GM13976 (cell line): ENCODE measurements at regions not wholly inside any gene's neighbourhood (a gene's known extent, or its start where the extent isn't known, plus 50 kb on each side); places are given as distances from the start of the nearest gene placed in this dataset.

ENCODE experiments used
- DNase-seq: peaks from one replicate; pipeline ENCODE4 v3.0.0; 2012; ENCODE audit warnings: low spot score
- CTCF ChIP-seq: IDR thresholded peaks from 2 replicates; pipeline ENCODE4 v1.5.1; 2012; ENCODE audit warnings: borderline replicate concordance, mild to moderate bottlenecking; ENCODE audit not compliant: insufficient read depth; ENCODE audit errors: extremely low read depth, missing control alignments, control extremely low read depth
- in situ Hi-C: fragments of 300-500 bp; cut with MboI; formaldehyde crosslinking; loops from one replicate; pipeline ENCODE4 v1.12.0; 2022; ENCODE audit warnings: low sequenced_read_pairs, mixed read lengths, inconsistent platforms; ENCODE audit not compliant: unreplicated experiment

- DNase-seq, result no peak
- no peak for TF ChIP-seq CTCF
- in situ Hi-C loops, result no loop called here
Measured at GRCh38 chr10:125455431-125455830, 227.5 kb downstream of the TEX36 start.

GRCh38 chr10:125451319-125451718 lies 231.6 kb downstream of the TEX36 start:
- in situ Hi-C loops, result no loop called here
- no peak for TF ChIP-seq CTCF
- no peak for DNase-seq

GRCh38 chr10:125450218-125450617 lies 232.7 kb downstream of the TEX36 start:
- TF ChIP-seq CTCF, result no peak
- DNase-seq, result no peak
- in situ Hi-C loops, result no loop called here

- no peak for DNase-seq
- no peak for TF ChIP-seq CTCF
- in situ Hi-C loops, result no loop called here
Measured at GRCh38 chr10:125449571-125449970, 233.4 kb downstream of the TEX36 start.

GRCh38 chr10:125448596-125448995 lies 234.4 kb downstream of the TEX36 start:
- DNase-seq, result no peak
- TF ChIP-seq CTCF, result peak; percentile 16
- in situ Hi-C loops, result no loop called here

GRCh38 chr10:125444790-125445189 lies 238.2 kb downstream of the TEX36 start:
- no peak for TF ChIP-seq CTCF
- in situ Hi-C loops, result no loop called here
- DNase-seq, result no peak

- in situ Hi-C loops, result no loop called here
- TF ChIP-seq CTCF, result no peak
- no peak for DNase-seq
Measured at GRCh38 chr10:125442856-125443540, 240.0 kb downstream of the TEX36 start.
